PC-9 (cell line): ENCODE measurements at regions not wholly inside any gene's neighbourhood (a gene's known extent, or its start where the extent isn't known, plus 50 kb on each side); places are given as distances from the start of the nearest gene placed in this dataset.

ENCODE experiments used
- BruUV-seq: library from RNA; stranded (reverse); fragments of 400-500 nt; replicated peaks from 2 replicates; lab custom pipeline; 2021; lab: Mats Ljungman, UMichigan
- CTCF ChIA-PET: fragments of 300-600 bp; sonication (Branson Sonifier 250); formaldehyde crosslinking; loops from one replicate; lab custom pipeline; 2022; ENCODE audit warnings: antibody characterized with exemption; lab: Charles Lee
- POLR2A ChIA-PET: fragments of 300-600 bp; sonication (Branson Sonifier 250); formaldehyde crosslinking; loops from one replicate; lab custom pipeline; 2022; ENCODE audit warnings: antibody characterized with exemption; ENCODE audit not compliant: unreplicated experiment; lab: Charles Lee
- DNase-seq, 2 experiments: peaks; one replicate each; pipeline versions ENCODE4 v3.0.0 to v3.0.0-alpha.2; 2015 to 2022; ENCODE audit warnings: mixed read lengths in 1 of 2
- H2AFZ ChIP-seq: fragments of 200-600 bp; sonication (generic); 2 replicates; pipeline ENCODE4 v1.8.1; 2017; ENCODE audit warnings: antibody characterized with exemption
- H3F3A ChIP-seq: fragments of 200-600 bp; sonication (generic); 2 replicates; pipeline ENCODE4 v1.8.1; 2017; ENCODE audit warnings: antibody characterized with exemption, mild to moderate bottlenecking, low read depth; ENCODE audit not compliant: insufficient read depth
- H3K27ac ChIP-seq: fragments of 200-600 bp; sonication (generic); 2 replicates; pipeline ENCODE4 v1.6.1; 2016; ENCODE audit warnings: mixed run types
- H3K27me3 ChIP-seq: fragments of 200-600 bp; sonication (generic); 2 replicates; pipeline ENCODE4 v1.6.1; 2016; ENCODE audit warnings: low read depth, mixed run types; ENCODE audit not compliant: insufficient read depth
- H3K36me3 ChIP-seq: fragments of 200-600 bp; sonication (generic); 2 replicates; pipeline ENCODE4 v1.6.1; 2016; ENCODE audit warnings: low read depth, mixed run types
- H3K4me1 ChIP-seq: fragments of 200-600 bp; sonication (generic); replicated peaks from 2 replicates; pipeline ENCODE4 v1.6.1; 2016; ENCODE audit warnings: mixed run types; ENCODE audit not compliant: insufficient read depth
- H3K4me2 ChIP-seq: fragments of 200-600 bp; sonication (generic); 2 replicates; pipeline ENCODE4 v1.6.1; 2017; ENCODE audit warnings: mixed run types
- H3K4me3 ChIP-seq: fragments of 200-600 bp; sonication (generic); 2 replicates; pipeline ENCODE4 v1.6.1; 2016; ENCODE audit warnings: mixed run types
- H3K79me2 ChIP-seq: fragments of 200-600 bp; sonication (generic); 2 replicates; pipeline ENCODE4 v1.6.1; 2017; ENCODE audit warnings: low read depth, mixed run types
- H3K9me2 ChIP-seq: fragments of 200-600 bp; sonication (generic); 2 replicates; pipeline ENCODE4 v1.8.1; 2017; ENCODE audit warnings: mild to moderate bottlenecking; ENCODE audit not compliant: insufficient read depth
- H3K9me3 ChIP-seq: fragments of 200-600 bp; sonication (generic); 2 replicates; pipeline ENCODE4 v1.8.1; 2016; ENCODE audit warnings: low read depth; ENCODE audit not compliant: insufficient read depth
- H4K20me1 ChIP-seq: fragments of 200-600 bp; sonication (generic); 2 replicates; pipeline ENCODE4 v1.8.1; 2017; ENCODE audit not compliant: insufficient read depth
- EZH2 ChIP-seq: fragments of 200-600 bp; sonication (generic); IDR thresholded peaks from 2 replicates; pipeline ENCODE4 v1.8.0; 2017; ENCODE audit warnings: antibody characterized with exemption, low read depth
- intact Hi-C: fragments of 100-400 bp; cut with micrococcal nuclease; formaldehyde crosslinking; loops from one replicate; pipeline ENCODE4 v1.10.0; 2022; ENCODE audit not compliant: unreplicated experiment
- TF ChIP-seq, protein P1 (sequence below): fragments of 200-600 bp; sonication (generic); conservative IDR thresholded peaks from 2 replicates; pipeline ENCODE4 v1.6.1; 2017; ENCODE audit warnings: mixed run types, antibody characterized with exemption, mild to moderate bottlenecking, moderate library complexity

DNA sequence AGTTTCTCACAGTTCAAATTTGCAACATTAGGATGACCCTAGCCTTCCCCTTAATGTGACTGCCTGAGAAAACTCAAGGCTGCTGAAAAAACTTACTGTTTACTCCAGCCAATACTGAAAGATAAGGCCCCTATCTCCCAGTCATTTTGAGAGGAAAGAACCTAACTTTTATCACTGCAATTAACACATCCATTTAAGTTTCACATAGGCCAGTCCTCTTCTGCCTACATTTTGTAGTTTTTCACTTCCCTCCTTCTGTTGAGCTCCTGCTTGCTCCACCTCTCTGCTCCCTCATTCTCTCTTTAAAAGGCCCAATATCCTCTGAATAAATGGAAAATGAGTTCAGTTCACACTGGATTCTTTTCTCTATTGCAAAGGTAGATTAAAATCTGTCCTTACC, 1996.2 kb upstream of the FLRT2 start:
- no TSS peak for BruUV-seq
- Histone ChIP-seq H3K9me3 (no peaks in the 10 kb centered on the region), H3K4me2 (no peak overlapping the region), H3K36me3 (no peaks in the 10 kb centered on the region), H3K27me3 (no peaks in the 10 kb centered on the region), H3K79me2 (no peaks in the 10 kb centered on the region), H3K4me3 (no peak overlapping the region), H3F3A (no peaks in the 10 kb centered on the region), H3K9me2 (no peaks in the 10 kb centered on the region), H4K20me1 (no peaks in the 10 kb centered on the region), H3K27ac (no peak overlapping the region), H2AFZ (no peak overlapping the region), H3K4me1 (no peaks in the 10 kb centered on the region)
- intact Hi-C loops = no loop called here
- ChIA-PET POLR2A (no interaction called here), CTCF (no interaction called here)
- DNase-seq = no peak
- TF ChIP-seq, protein P1, sequence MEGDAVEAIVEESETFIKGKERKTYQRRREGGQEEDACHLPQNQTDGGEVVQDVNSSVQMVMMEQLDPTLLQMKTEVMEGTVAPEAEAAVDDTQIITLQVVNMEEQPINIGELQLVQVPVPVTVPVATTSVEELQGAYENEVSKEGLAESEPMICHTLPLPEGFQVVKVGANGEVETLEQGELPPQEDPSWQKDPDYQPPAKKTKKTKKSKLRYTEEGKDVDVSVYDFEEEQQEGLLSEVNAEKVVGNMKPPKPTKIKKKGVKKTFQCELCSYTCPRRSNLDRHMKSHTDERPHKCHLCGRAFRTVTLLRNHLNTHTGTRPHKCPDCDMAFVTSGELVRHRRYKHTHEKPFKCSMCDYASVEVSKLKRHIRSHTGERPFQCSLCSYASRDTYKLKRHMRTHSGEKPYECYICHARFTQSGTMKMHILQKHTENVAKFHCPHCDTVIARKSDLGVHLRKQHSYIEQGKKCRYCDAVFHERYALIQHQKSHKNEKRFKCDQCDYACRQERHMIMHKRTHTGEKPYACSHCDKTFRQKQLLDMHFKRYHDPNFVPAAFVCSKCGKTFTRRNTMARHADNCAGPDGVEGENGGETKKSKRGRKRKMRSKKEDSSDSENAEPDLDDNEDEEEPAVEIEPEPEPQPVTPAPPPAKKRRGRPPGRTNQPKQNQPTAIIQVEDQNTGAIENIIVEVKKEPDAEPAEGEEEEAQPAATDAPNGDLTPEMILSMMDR = no peak
- no peak for TF ChIP-seq EZH2

DNA sequence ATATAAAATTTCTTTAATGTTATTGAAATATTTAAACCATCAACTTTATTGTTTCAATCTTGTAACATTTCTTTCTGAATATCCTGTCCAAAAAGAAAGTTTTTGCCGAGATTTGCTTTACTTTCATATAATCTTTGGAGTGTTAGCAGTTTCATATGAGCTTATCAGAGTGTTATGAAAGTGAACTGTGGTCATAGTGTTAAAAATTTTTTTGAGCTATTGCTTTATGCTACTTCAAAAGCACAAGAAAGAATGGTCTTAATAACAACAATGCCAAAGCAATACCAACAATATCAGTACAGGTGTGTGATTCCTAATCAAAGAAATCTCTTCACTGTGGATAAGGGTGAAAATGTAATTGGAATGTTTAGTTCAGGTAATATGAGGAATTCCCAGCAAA, 1994.9 kb upstream of the FLRT2 start:
- no peaks in the 10 kb centered on the region for H3K79me2 ChIP-seq
- POLR2A ChIA-PET = no interaction called here

DNA sequence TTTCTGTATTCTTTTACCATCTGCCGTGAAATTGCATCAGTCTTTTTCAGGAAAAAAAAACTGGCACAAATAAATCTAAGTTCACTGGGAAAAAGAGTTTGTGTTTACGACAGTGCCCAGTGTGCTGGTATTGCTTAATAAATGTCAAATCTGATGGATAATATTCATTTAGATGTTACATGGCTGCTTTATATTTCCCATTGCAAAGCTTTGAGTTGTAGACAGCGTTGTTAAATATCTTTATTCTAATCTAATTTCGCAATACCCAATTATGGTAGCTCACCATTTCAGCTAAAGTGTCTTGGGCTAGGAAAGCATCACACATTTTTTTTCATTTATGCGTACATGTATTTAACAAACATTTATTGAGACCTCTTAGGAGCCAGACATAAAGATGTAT, 1994.5 kb upstream of the FLRT2 start:
- BruUV-seq = no TSS peak
- Histone ChIP-seq H3K9me3 (no peaks in the 10 kb centered on the region), H3K79me2 (no peaks in the 10 kb centered on the region), H4K20me1 (no peaks in the 10 kb centered on the region), H3K27ac (no peak overlapping the region), H3K4me3 (no peak overlapping the region), H3K9me2 (no peaks in the 10 kb centered on the region), H3K4me2 (no peak overlapping the region), H3F3A (no peaks in the 10 kb centered on the region), H2AFZ (no peak overlapping the region), H3K4me1 (no peaks in the 10 kb centered on the region), H3K27me3 (no peaks in the 10 kb centered on the region), H3K36me3 (no peaks in the 10 kb centered on the region)
- intact Hi-C loops = no loop called here
- no peak for TF ChIP-seq EZH2
- TF ChIP-seq, protein P1 = no peak
- no peak for DNase-seq
- CTCF ChIA-PET = no interaction called here
- POLR2A ChIA-PET = no interaction called here

More for the DNA sequence above, 1994.9 kb upstream of the FLRT2 start:
- Histone ChIP-seq H4K20me1 (no peaks in the 10 kb centered on the region), H3K4me1 (no peaks in the 10 kb centered on the region), H3K27me3 (no peaks in the 10 kb centered on the region), H3K9me2 (no peaks in the 10 kb centered on the region), H3K9me3 (no peaks in the 10 kb centered on the region), H2AFZ (no peak overlapping the region), H3K27ac (no peak overlapping the region), H3K4me2 (no peak overlapping the region), H3K36me3 (no peaks in the 10 kb centered on the region), H3K4me3 (no peak overlapping the region), H3F3A (no peaks in the 10 kb centered on the region)
- no peak for TF ChIP-seq EZH2
- TF ChIP-seq, protein P1 = no peak
- intact Hi-C loops = no loop called here
- DNase-seq = no peak
- CTCF ChIA-PET = no interaction called here
- no TSS peak for BruUV-seq
